Choroid plexus epithelial cell (primary cell): ENCODE measurements at regions not wholly inside any gene's neighbourhood (a gene's known extent, or its start where the extent isn't known, plus 50 kb on each side); places are given as distances from the start of the nearest gene placed in this dataset.

Experiments used
- DNase-seq: peaks from one replicate; pipeline ENCODE4 v3.0.0-alpha.2; 2010; ENCODE audit warnings: low read depth
- H3K4me3 ChIP-seq: 2 replicates; pipeline ENCODE4 v1.5.1; 2011; ENCODE audit warnings: low read depth, mild to moderate bottlenecking, control low read depth, low read length, moderate library complexity
- TF ChIP-seq, protein P1 (sequence below): conservative IDR thresholded peaks from 2 replicates; pipeline ENCODE4 v1.5.1; 2011; ENCODE audit warnings: low read depth, mild to moderate bottlenecking, control low read depth, inconsistent platforms, low read length, moderate library complexity

GRCh38 chr16:52827456-52827855 is 225.2 kb downstream of the CHD9NB start:
- TF ChIP-seq, protein P1, sequence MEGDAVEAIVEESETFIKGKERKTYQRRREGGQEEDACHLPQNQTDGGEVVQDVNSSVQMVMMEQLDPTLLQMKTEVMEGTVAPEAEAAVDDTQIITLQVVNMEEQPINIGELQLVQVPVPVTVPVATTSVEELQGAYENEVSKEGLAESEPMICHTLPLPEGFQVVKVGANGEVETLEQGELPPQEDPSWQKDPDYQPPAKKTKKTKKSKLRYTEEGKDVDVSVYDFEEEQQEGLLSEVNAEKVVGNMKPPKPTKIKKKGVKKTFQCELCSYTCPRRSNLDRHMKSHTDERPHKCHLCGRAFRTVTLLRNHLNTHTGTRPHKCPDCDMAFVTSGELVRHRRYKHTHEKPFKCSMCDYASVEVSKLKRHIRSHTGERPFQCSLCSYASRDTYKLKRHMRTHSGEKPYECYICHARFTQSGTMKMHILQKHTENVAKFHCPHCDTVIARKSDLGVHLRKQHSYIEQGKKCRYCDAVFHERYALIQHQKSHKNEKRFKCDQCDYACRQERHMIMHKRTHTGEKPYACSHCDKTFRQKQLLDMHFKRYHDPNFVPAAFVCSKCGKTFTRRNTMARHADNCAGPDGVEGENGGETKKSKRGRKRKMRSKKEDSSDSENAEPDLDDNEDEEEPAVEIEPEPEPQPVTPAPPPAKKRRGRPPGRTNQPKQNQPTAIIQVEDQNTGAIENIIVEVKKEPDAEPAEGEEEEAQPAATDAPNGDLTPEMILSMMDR = no peak
- no peak overlapping the region for H3K4me3 ChIP-seq
- no peak for DNase-seq

DNA sequence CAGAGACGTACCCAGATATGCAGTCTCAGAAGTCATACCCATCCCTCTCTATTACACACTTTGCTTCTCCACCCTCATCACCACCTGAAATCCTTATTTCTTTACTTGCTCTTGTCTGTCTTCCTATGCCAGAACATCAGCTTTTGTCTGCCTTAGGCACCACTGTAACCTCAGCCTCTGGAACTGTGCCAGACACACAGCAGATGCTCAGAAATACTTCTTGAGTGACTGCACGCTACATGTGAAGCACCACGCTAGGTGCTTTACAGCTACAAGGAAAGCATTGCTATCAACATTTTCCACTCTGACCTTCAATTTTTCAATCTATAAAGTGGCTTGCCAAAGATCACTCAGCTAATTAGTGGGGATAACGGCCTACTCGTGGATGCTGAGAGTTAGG is 226.8 kb downstream of the CHD9NB start:
- TF ChIP-seq, protein P1 = no peak
- H3K4me3 ChIP-seq = no peak overlapping the region
- DNase-seq = no peak

DNA sequence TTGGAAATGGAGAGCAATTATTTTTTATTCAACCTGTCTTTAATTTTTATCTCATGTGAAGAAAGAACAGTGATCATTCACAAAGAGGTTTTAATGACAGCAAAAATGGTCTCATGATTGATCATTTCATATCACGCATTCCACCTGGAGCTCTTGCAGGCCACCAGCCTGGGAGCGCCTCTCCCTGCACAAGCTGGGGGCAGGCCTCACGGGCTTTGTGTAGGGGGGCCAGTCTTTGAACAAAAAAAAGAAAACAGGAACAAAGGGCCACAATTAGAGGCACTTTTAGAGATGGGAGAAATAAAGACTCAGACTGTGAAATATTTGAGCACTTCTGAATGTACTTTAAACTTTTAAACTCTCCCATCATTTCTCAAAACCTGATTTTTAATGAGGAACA is 232.9 kb downstream of the CHD9NB start:
- DNase-seq = no peak
- no peak overlapping the region for H3K4me3 ChIP-seq
- TF ChIP-seq, protein P1 = no peak

DNA sequence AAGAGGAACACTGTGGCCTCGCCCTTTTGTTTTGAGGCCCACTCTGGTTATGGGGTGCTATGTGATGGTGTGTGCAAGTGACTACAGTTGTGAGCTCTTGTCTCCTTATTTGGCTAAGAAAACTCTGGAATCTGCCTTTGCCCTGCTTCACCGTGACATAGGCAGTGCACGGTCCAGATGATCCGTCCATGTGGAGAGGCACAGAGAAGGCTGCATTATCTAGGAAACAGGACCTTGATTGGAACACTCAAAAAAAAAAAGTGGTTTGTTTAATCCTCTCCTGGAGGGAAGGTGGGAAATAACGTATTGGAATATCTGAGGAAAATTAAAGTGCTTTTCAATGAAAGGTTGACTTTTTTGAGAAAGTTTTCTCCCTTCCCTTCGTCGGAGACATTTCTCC is 233.3 kb downstream of the CHD9NB start:
- no peak overlapping the region for H3K4me3 ChIP-seq
- no peak for DNase-seq
- TF ChIP-seq, protein P1 = no peak

GRCh38 chr16:52817696-52818095 is 235.0 kb downstream of the CHD9NB start:
- TF ChIP-seq, protein P1 = no peak
- DNase-seq = no peak
- no peak overlapping the region for H3K4me3 ChIP-seq

- TF ChIP-seq, protein P1 = no peak
- DNase-seq = no peak
- H3K4me3 ChIP-seq = no peak overlapping the region
Measured at GRCh38 chr16:52816993-52817392, 235.7 kb downstream of the CHD9NB start.

GRCh38 chr16:52812678-52813556 is 239.8 kb downstream of the CHD9NB start:
- TF ChIP-seq, protein P1 = no peak
- H3K4me3 ChIP-seq = no peak overlapping the region

More at GRCh38 chr16:52812678-52813556, 239.8 kb downstream of the CHD9NB start:
- peak; percentile 32 for DNase-seq
